PC-9 (cell line): ENCODE measurements at regions not wholly inside any gene's neighbourhood (a gene's known extent, or its start where the extent isn't known, plus 50 kb on each side); places are given as distances from the start of the nearest gene placed in this dataset.

ENCODE experiments used
- BruUV-seq: library from RNA; stranded (reverse); fragments of 400-500 nt; replicated peaks from 2 replicates; lab custom pipeline; 2021; lab: Mats Ljungman, UMichigan
- CTCF ChIA-PET: fragments of 300-600 bp; sonication (Branson Sonifier 250); formaldehyde crosslinking; loops from one replicate; lab custom pipeline; 2022; ENCODE audit warnings: antibody characterized with exemption; lab: Charles Lee
- POLR2A ChIA-PET: fragments of 300-600 bp; sonication (Branson Sonifier 250); formaldehyde crosslinking; loops from one replicate; lab custom pipeline; 2022; ENCODE audit warnings: antibody characterized with exemption; ENCODE audit not compliant: unreplicated experiment; lab: Charles Lee
- DNase-seq, 2 experiments: peaks; one replicate each; pipeline versions ENCODE4 v3.0.0 to v3.0.0-alpha.2; 2015 to 2022; ENCODE audit warnings: mixed read lengths in 1 of 2
- H2AFZ ChIP-seq: fragments of 200-600 bp; sonication (generic); 2 replicates; pipeline ENCODE4 v1.8.1; 2017; ENCODE audit warnings: antibody characterized with exemption
- H3F3A ChIP-seq: fragments of 200-600 bp; sonication (generic); 2 replicates; pipeline ENCODE4 v1.8.1; 2017; ENCODE audit warnings: antibody characterized with exemption, mild to moderate bottlenecking, low read depth; ENCODE audit not compliant: insufficient read depth
- H3K27ac ChIP-seq: fragments of 200-600 bp; sonication (generic); 2 replicates; pipeline ENCODE4 v1.6.1; 2016; ENCODE audit warnings: mixed run types
- H3K27me3 ChIP-seq: fragments of 200-600 bp; sonication (generic); 2 replicates; pipeline ENCODE4 v1.6.1; 2016; ENCODE audit warnings: low read depth, mixed run types; ENCODE audit not compliant: insufficient read depth
- H3K36me3 ChIP-seq: fragments of 200-600 bp; sonication (generic); 2 replicates; pipeline ENCODE4 v1.6.1; 2016; ENCODE audit warnings: low read depth, mixed run types
- H3K4me1 ChIP-seq: fragments of 200-600 bp; sonication (generic); replicated peaks from 2 replicates; pipeline ENCODE4 v1.6.1; 2016; ENCODE audit warnings: mixed run types; ENCODE audit not compliant: insufficient read depth
- H3K4me2 ChIP-seq: fragments of 200-600 bp; sonication (generic); 2 replicates; pipeline ENCODE4 v1.6.1; 2017; ENCODE audit warnings: mixed run types
- H3K4me3 ChIP-seq: fragments of 200-600 bp; sonication (generic); 2 replicates; pipeline ENCODE4 v1.6.1; 2016; ENCODE audit warnings: mixed run types
- H3K79me2 ChIP-seq: fragments of 200-600 bp; sonication (generic); 2 replicates; pipeline ENCODE4 v1.6.1; 2017; ENCODE audit warnings: low read depth, mixed run types
- H3K9me2 ChIP-seq: fragments of 200-600 bp; sonication (generic); 2 replicates; pipeline ENCODE4 v1.8.1; 2017; ENCODE audit warnings: mild to moderate bottlenecking; ENCODE audit not compliant: insufficient read depth
- H3K9me3 ChIP-seq: fragments of 200-600 bp; sonication (generic); 2 replicates; pipeline ENCODE4 v1.8.1; 2016; ENCODE audit warnings: low read depth; ENCODE audit not compliant: insufficient read depth
- H4K20me1 ChIP-seq: fragments of 200-600 bp; sonication (generic); 2 replicates; pipeline ENCODE4 v1.8.1; 2017; ENCODE audit not compliant: insufficient read depth
- CTCF ChIP-seq: fragments of 200-600 bp; sonication (generic); conservative IDR thresholded peaks from 2 replicates; pipeline ENCODE4 v1.6.1; 2017; ENCODE audit warnings: mixed run types, antibody characterized with exemption, mild to moderate bottlenecking, moderate library complexity
- EZH2 ChIP-seq: fragments of 200-600 bp; sonication (generic); IDR thresholded peaks from 2 replicates; pipeline ENCODE4 v1.8.0; 2017; ENCODE audit warnings: antibody characterized with exemption, low read depth
- intact Hi-C: fragments of 100-400 bp; cut with micrococcal nuclease; formaldehyde crosslinking; loops from one replicate; pipeline ENCODE4 v1.10.0; 2022; ENCODE audit not compliant: unreplicated experiment

- Histone ChIP-seq H3K27me3 (no peaks in the 10 kb centered on the region), H3F3A (no peaks in the 10 kb centered on the region), H3K36me3 (no peaks in the 10 kb centered on the region), H3K79me2 (no peaks in the 10 kb centered on the region), H3K27ac (no peak overlapping the region), H3K4me1 (no peaks in the 10 kb centered on the region), H4K20me1 (no peaks in the 10 kb centered on the region), H3K9me3 (no peaks in the 10 kb centered on the region), H3K4me2 (no peak overlapping the region), H2AFZ (no peak overlapping the region), H3K4me3 (no peak overlapping the region), H3K9me2 (no peaks in the 10 kb centered on the region)
- intact Hi-C loops, result no loop called here
- POLR2A ChIA-PET, result interaction anchor here (0.6 kb wide), 1 partner anchor 232 kb away, joined by 6 read pairs; no protein-coding TSS in a partner anchor
- CTCF ChIA-PET, result no interaction called here
- no TSS peak for BruUV-seq
- DNase-seq, result no peak
- TF ChIP-seq CTCF (no peak), EZH2 (no peak)
Measured at GRCh38 chr21:27649323-27649722, 682.4 kb upstream of the ADAMTS5 start.

- CTCF ChIA-PET, result no interaction called here
- H4K20me1 ChIP-seq, result no peaks in the 10 kb centered on the region
- no peak overlapping the region for H3K4me3 ChIP-seq
- intact Hi-C loops, result no loop called here
- DNase-seq, result no peak
- no peak overlapping the region for H2AFZ ChIP-seq
- no peaks in the 10 kb centered on the region for H3K36me3 ChIP-seq
- H3K4me1 ChIP-seq, result no peaks in the 10 kb centered on the region
- H3K27me3 ChIP-seq, result no peaks in the 10 kb centered on the region
- H3K4me2 ChIP-seq, result no peak overlapping the region
- H3K27ac ChIP-seq, result no peak overlapping the region
- H3K9me3 ChIP-seq, result no peaks in the 10 kb centered on the region
- BruUV-seq, result no TSS peak
- H3F3A ChIP-seq, result no peaks in the 10 kb centered on the region
- TF ChIP-seq CTCF (no peak), EZH2 (no peak)
- no peaks in the 10 kb centered on the region for H3K79me2 ChIP-seq
- H3K9me2 ChIP-seq, result no peaks in the 10 kb centered on the region
- POLR2A ChIA-PET, result no interaction called here
Measured at GRCh38 chr21:27648560-27648959, 681.7 kb upstream of the ADAMTS5 start.

DNA sequence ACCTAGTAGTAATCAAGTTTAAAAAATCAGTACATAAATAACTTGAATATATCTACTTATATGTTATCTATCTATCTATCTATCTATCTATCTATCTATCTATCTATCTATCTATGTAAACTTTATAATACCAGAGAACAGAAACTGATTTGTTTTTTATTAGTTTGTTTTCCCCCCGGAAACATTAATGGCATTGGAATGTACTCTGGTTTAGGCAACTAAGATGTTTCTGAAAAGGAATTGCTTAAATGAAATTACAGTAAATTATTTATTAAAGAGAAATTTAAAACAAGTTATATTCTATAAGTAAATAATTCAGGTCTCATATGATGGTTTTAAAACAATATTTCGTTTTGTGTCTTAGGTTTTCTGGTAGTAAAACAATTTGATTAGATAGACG lies 681.0 kb upstream of the ADAMTS5 start:
- H3K4me2 ChIP-seq, result no peak overlapping the region
- no peak for TF ChIP-seq EZH2
- no peak for TF ChIP-seq CTCF
- H3K4me1 ChIP-seq, result no peaks in the 10 kb centered on the region
- BruUV-seq, result no TSS peak
- H3K27ac ChIP-seq, result no peak overlapping the region
- H3K36me3 ChIP-seq, result no peaks in the 10 kb centered on the region
- H3K9me3 ChIP-seq, result no peaks in the 10 kb centered on the region
- no peak overlapping the region for H2AFZ ChIP-seq
- CTCF ChIA-PET, result no interaction called here
- no peaks in the 10 kb centered on the region for H4K20me1 ChIP-seq
- no peaks in the 10 kb centered on the region for H3F3A ChIP-seq
- H3K79me2 ChIP-seq, result no peaks in the 10 kb centered on the region
- intact Hi-C loops, result no loop called here
- POLR2A ChIA-PET, result no interaction called here
- no peaks in the 10 kb centered on the region for H3K9me2 ChIP-seq
- H3K4me3 ChIP-seq, result no peak overlapping the region
- no peaks in the 10 kb centered on the region for H3K27me3 ChIP-seq
- DNase-seq, result no peak
